Esophagus muscularis mucosa (tissue), 4 donors: ENCODE measurements at regions not wholly inside any gene's neighbourhood (a gene's known extent, or its start where the extent isn't known, plus 50 kb on each side); places are given as distances from the start of the nearest gene placed in this dataset.

Experiments
- DNase-seq: peaks from one replicate; pipeline ENCODE4 v3.0.0-alpha.2; 2017; ENCODE audit errors: extremely low spot score
- H3K27ac ChIP-seq, 4 donors: fragments of 200-600 bp; sonication (generic); replicated peaks in 1 of 4; 1 replicate in 3 of 4; 2 replicates in 1 of 4; pipeline ENCODE4 v1.5.1; 2016 to 2019; ENCODE audit warnings: mild to moderate bottlenecking in 1 of 4
- H3K27me3 ChIP-seq, 4 donors: fragments of 200-600 bp; sonication (generic); one replicate each; pipeline versions ENCODE4 v1.5.1 to v1.6.0; 2016 to 2019
- H3K36me3 ChIP-seq, 4 donors: fragments of 200-600 bp; sonication (generic); one replicate each; pipeline ENCODE4 v1.5.1; 2016 to 2019
- H3K4me1 ChIP-seq, 4 donors: fragments of 200-600 bp; sonication (generic); one replicate each; pipeline ENCODE4 v1.5.1; 2016 to 2019
- H3K4me3 ChIP-seq, 4 donors: fragments of 200-600 bp; sonication (generic); 1 replicate in 2 of 4; 2 replicates in 2 of 4; pipeline ENCODE4 v1.5.1; 2016 to 2019; ENCODE audit warnings: mild to moderate bottlenecking in 4 of 4, moderate library complexity in 1 of 4
- H3K9me3 ChIP-seq, 4 donors: fragments of 200-600 bp; sonication (generic); 1 replicate in 3 of 4; 2 replicates in 1 of 4; pipeline ENCODE4 v1.5.1; 2016 to 2019
- EP300 ChIP-seq: sonication (generic); formaldehyde crosslinking; IDR thresholded peaks from one replicate; pipeline ENCODE4 v1.6.1; 2017; ENCODE audit warnings: antibody characterized with exemption
- POLR2A ChIP-seq: fragments of 450-650 bp; IDR thresholded peaks from one replicate; pipeline ENCODE4 v1.6.1; 2017; ENCODE audit warnings: antibody characterized with exemption, moderate library complexity, mild to moderate bottlenecking, low read depth
- POLR2AphosphoS5 ChIP-seq, 2 donors: sonication (generic); formaldehyde crosslinking; IDR thresholded peaks; one replicate each; pipeline ENCODE4 v1.6.1; 2017; ENCODE audit warnings: antibody characterized with exemption in 2 of 2
- WGBS: methylation state at CpG from one replicate; pipeline ENCODE4 v1.1.5; 2018; 5-methylcytosine and 5-hydroxymethylcytosine counted together
- intact Hi-C: fragments of 100-400 bp; cut with DNase I; formaldehyde crosslinking; loops from one replicate; pipeline ENCODE4 v1.15.1; 2023
- TF ChIP-seq, protein P1 (sequence below), 3 experiments: fragments of 200-600 bp in 2 of 3; fragments of 450-650 bp in 1 of 3; sonication (generic) in 2 of 3; IDR thresholded peaks; one replicate each; pipeline ENCODE4 v1.5.1; 2017 to 2019; ENCODE audit warnings: antibody characterized with exemption in 3 of 3, mild to moderate bottlenecking in 2 of 3, moderate library complexity in 1 of 3

DNA sequence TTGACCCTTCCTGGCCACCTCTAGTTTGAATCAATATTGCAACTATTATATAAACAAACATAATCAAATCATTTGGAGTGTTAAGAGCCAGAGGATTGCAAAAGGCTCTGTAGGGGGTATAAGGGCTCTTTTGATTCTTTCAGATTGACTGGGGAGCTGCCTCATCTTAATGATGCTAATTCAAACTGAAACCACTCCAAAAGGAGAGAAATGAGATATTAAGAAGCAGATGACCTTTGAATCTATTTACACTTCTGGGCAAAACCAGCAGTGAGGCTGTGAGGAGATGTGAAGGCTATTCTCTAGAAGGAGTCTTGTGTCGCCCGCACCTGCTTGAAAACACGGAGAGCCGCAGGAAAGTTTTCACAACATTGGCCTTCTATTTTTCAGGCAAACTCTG, 311.2 kb upstream of the CRIM1 start:
- H3K36me3 ChIP-seq, result no peaks in the 10 kb centered on the region

DNA sequence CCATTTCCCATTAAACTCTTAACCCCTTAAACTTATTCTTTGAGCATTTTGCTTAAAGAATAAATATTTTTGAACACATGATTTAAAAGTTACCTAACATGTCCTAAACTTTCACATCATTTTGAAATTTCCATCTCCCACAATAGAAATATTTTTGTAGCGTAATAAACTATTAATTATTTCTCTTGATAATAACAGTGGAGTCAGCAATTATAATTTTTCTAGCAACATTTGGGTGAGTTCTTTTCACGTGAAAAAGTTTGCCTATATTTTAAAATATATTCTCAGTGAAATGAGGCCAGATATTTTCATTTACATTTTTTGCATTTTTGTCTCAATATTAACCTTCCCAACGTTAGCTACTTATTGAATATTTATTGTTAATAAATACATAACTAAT, 320.4 kb upstream of the CRIM1 start:
- WGBS, result 77% methylated on average over 3 of the region's 3 CpGs
- no peaks in the 10 kb centered on the region for H3K4me1 ChIP-seq
- no peaks in the 10 kb centered on the region for H3K36me3 ChIP-seq
- intact Hi-C loops, result no loop called here
- H3K27ac ChIP-seq, result no peak overlapping the region
- no peak for TF ChIP-seq POLR2A
- no peak for TF ChIP-seq POLR2AphosphoS5 (IDR thresholded peaks at IDR 0.05)
- TF ChIP-seq, protein P1, sequence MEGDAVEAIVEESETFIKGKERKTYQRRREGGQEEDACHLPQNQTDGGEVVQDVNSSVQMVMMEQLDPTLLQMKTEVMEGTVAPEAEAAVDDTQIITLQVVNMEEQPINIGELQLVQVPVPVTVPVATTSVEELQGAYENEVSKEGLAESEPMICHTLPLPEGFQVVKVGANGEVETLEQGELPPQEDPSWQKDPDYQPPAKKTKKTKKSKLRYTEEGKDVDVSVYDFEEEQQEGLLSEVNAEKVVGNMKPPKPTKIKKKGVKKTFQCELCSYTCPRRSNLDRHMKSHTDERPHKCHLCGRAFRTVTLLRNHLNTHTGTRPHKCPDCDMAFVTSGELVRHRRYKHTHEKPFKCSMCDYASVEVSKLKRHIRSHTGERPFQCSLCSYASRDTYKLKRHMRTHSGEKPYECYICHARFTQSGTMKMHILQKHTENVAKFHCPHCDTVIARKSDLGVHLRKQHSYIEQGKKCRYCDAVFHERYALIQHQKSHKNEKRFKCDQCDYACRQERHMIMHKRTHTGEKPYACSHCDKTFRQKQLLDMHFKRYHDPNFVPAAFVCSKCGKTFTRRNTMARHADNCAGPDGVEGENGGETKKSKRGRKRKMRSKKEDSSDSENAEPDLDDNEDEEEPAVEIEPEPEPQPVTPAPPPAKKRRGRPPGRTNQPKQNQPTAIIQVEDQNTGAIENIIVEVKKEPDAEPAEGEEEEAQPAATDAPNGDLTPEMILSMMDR (IDR thresholded peaks at IDR 0.05), result no peak
- no peak for TF ChIP-seq EP300
- no peak for DNase-seq
- H3K27me3 ChIP-seq, result no peaks in the 10 kb centered on the region
- no peak overlapping the region for H3K4me3 ChIP-seq
- no peaks in the 10 kb centered on the region for H3K9me3 ChIP-seq

More for the DNA sequence above, 311.2 kb upstream of the CRIM1 start:
- no peaks in the 10 kb centered on the region for H3K9me3 ChIP-seq
- intact Hi-C loops, result no loop called here
- WGBS, result 86% methylated on average over 4 of the region's 4 CpGs
- TF ChIP-seq EP300, result no peak
- TF ChIP-seq POLR2A, result no peak
- TF ChIP-seq POLR2AphosphoS5 (IDR thresholded peaks at IDR 0.05), result no peak
- TF ChIP-seq, protein P1 (IDR thresholded peaks at IDR 0.05), result no peak
- no peak overlapping the region for H3K27ac ChIP-seq
- no peak for DNase-seq
- H3K4me1 ChIP-seq, result no peaks in the 10 kb centered on the region
- no peak overlapping the region for H3K4me3 ChIP-seq
- H3K27me3 ChIP-seq, result no peaks in the 10 kb centered on the region

DNA sequence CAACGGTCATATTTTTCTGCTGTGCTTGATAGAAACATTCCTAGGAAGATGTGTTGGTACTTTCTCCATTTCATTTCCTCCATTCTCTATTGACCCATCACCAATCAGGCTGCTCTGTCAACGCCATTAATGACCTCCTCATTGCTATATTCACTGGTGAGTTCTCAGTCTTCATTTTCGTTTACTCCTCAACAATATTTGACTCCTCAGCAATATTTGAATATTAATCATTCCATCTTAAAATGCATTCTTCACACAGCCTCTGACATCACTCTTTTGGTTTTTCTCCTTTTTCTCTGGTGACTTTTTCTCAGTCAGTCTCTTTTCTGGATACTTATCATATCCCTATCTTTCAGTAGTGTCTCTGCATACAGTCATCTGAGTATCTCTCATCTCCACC, 323.5 kb upstream of the CRIM1 start:
- H3K9me3 ChIP-seq, result no peaks in the 10 kb centered on the region
- no peak overlapping the region for H3K4me3 ChIP-seq
- no peak for TF ChIP-seq EP300
- no peak for TF ChIP-seq POLR2AphosphoS5 (IDR thresholded peaks at IDR 0.05)
- no peak for TF ChIP-seq POLR2A
- TF ChIP-seq, protein P1 (IDR thresholded peaks at IDR 0.05), result no peak
- intact Hi-C loops, result no loop called here
- no peaks in the 10 kb centered on the region for H3K36me3 ChIP-seq
- H3K27ac ChIP-seq, result no peak overlapping the region
- DNase-seq, result no peak
- WGBS, result 74% methylated on average over 3 of the region's 3 CpGs
- no peaks in the 10 kb centered on the region for H3K27me3 ChIP-seq
- H3K4me1 ChIP-seq, result no peaks in the 10 kb centered on the region

DNA sequence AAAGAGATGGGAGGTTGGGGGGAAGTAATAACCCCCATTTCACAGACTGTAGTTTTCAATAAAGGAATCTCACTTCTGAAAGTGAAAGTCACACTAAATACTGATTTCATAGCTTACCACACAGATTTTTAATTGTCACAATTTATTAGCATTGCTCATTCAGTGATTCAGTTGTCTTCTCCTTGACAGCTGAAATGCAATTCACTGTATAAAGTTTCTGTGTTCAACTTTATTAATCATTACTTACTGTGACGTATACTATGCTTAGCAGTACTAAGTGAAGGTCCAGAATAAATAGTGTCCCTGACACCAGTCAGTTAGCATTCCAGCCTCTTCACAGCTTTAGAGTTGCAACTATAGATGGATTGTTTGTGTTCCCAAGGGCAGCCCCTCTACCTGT, 324.1 kb upstream of the CRIM1 start:
- Histone ChIP-seq H3K4me3 (no peak overlapping the region), H3K36me3 (no peaks in the 10 kb centered on the region), H3K27me3 (no peaks in the 10 kb centered on the region), H3K4me1 (no peaks in the 10 kb centered on the region), H3K9me3 (no peaks in the 10 kb centered on the region), H3K27ac (no peak overlapping the region)
- intact Hi-C loops, result no loop called here
- WGBS, result 57% methylated on average over 1 of the region's 1 CpG
- TF ChIP-seq, protein P1 (IDR thresholded peaks at IDR 0.05), result no peak
- TF ChIP-seq POLR2A, result no peak
- no peak for TF ChIP-seq POLR2AphosphoS5 (IDR thresholded peaks at IDR 0.05)
- no peak for TF ChIP-seq EP300
- DNase-seq, result no peak

DNA sequence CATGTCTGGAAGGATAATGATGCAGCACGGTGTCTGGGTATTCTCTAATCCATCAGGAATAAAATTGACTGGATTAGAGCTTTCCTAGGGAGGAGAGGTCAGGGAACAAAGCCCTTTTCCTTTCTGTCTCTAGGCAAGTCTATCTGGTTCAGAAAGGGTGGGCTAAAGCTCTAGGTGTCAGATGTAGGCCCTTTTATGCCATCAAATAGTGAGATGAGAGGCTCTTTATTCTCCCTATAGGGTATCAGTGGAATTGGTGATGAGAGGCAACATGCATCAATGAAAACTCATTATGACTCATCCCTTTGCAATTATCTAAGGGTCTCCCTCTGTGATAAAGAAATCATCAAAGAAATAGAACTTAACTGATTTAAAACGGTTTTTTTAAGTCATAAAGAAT, 328.0 kb upstream of the CRIM1 start:
- Histone ChIP-seq H3K27me3 (no peaks in the 10 kb centered on the region), H3K9me3 (no peaks in the 10 kb centered on the region), H3K4me1 (no peaks in the 10 kb centered on the region), H3K27ac (no peak overlapping the region), H3K4me3 (no peak overlapping the region), H3K36me3 (no peaks in the 10 kb centered on the region)
- 83% methylated on average over 2 of the region's 2 CpGs for WGBS
- intact Hi-C loops, result no loop called here
- TF ChIP-seq EP300 (no peak), POLR2AphosphoS5 (IDR thresholded peaks at IDR 0.05) (no peak), POLR2A (no peak)
- TF ChIP-seq, protein P1 (IDR thresholded peaks at IDR 0.05), result no peak
- no peak for DNase-seq
